Ectodermal cell (in vitro differentiated cells): ENCODE measurements at regions not wholly inside any gene's neighbourhood (a gene's known extent, or its start where the extent isn't known, plus 50 kb on each side); places are given as distances from the start of the nearest gene placed in this dataset.
"Not testable (repeated sequence)": the region's sequence is repeated elsewhere in the genome, so short reads cannot be mapped to it uniquely, and the experiment has no call there.

Experiments
- H3K27ac ChIP-seq: 2 replicates; pipeline ENCODE4 v1.7.0; 2013; ENCODE audit warnings: mild to moderate bottlenecking, low read depth, low read length; ENCODE audit not compliant: insufficient read depth, poor library complexity, severe bottlenecking
- H3K27me3 ChIP-seq: 2 replicates; pipeline ENCODE4 v1.7.0; 2013; ENCODE audit warnings: mild to moderate bottlenecking, low read length; ENCODE audit not compliant: insufficient read depth, control insufficient read depth, poor library complexity, severe bottlenecking
- H3K36me3 ChIP-seq: one replicate; pipeline ENCODE4 v1.7.0; 2013; ENCODE audit warnings: low read length; ENCODE audit not compliant: control insufficient read depth, insufficient read depth
- H3K4me1 ChIP-seq: one replicate; pipeline ENCODE4 v1.7.0; 2013; ENCODE audit warnings: low read length; ENCODE audit not compliant: control insufficient read depth, insufficient read depth
- H3K4me3 ChIP-seq: 2 replicates; pipeline ENCODE4 v1.7.0; 2013; ENCODE audit warnings: low read depth, low read length, control low read depth; ENCODE audit not compliant: insufficient read depth
- H3K9me3 ChIP-seq: 2 replicates; pipeline ENCODE4 v1.7.0; 2013; ENCODE audit warnings: mild to moderate bottlenecking, low read length, moderate library complexity; ENCODE audit not compliant: control insufficient read depth
- WGBS, 2 experiments: methylation state at CpG; one replicate each; pipeline ENCODE4 v1.1.7; 2013; ENCODE audit warnings: missing lambda C conversion rate in 2 of 2; 5-methylcytosine and 5-hydroxymethylcytosine counted together

DNA sequence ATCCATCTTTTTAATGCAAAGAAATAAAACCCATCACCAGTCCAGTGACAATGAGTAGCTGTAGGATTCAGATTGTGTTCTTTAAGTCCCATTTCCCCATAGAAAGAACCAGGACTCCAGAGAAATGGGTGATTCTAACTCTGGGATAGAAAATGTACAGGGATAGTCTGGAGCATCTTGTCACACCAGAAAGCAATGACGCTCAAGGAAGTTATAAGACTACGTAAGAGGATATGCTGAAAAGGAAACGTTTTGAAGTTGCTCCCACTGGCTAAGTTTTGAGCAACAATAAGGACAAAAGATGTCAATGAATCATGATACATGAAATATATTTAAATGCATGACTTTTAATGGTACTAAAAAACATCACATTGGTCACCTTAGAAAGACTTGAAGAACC, 360.1 kb downstream of the DLEU7 start:
- no peaks in the 10 kb centered on the region for H3K27me3 ChIP-seq
- H3K36me3 ChIP-seq = no peaks in the 10 kb centered on the region
- no peak overlapping the region for H3K27ac ChIP-seq
- no peaks in the 10 kb centered on the region for H3K9me3 ChIP-seq
- H3K4me1 ChIP-seq = no peaks in the 10 kb centered on the region
- no peak overlapping the region for H3K4me3 ChIP-seq
- 83 to 90% methylated on average over 3 of the region's 3 CpGs for WGBS, 2 experiments

DNA sequence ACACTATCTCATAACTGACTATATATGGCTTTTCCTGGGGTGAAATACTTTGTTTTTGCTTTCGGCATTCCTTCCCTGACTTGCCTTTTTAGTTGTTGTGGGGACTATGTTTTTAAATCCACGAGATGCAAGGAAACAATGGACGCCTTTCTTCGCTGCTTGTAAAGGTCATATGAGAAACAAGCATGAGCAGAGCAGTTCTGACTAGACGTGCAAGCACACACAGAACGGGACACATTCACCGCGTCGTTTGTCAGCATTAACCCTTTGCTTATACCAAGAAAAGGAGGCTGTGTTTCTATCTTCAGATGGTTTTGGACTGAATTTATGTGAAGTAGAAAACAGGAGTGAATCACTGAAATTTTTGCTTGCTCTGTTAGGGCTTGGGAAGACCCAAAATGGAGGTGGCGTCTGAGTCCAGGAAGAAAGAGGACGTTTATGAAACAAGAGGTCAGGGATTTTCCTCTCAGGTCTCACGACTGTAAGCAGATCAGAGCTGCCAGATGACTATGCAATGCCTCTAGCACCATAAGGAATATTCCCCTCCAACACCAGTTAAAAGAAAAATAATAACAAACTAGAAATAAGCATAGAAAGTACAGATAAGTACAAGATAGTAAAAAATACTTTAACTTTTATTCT, 358.9 kb downstream of the DLEU7 start:
- Histone ChIP-seq H3K9me3 (no peaks in the 10 kb centered on the region), H3K4me1 (no peaks in the 10 kb centered on the region), H3K27me3 (no peaks in the 10 kb centered on the region), H3K36me3 (no peaks in the 10 kb centered on the region), H3K4me3 (no peak overlapping the region), H3K27ac (no peak overlapping the region)
- WGBS, 2 experiments = 86 to 89% methylated on average over 12 of the region's 12 CpGs

DNA sequence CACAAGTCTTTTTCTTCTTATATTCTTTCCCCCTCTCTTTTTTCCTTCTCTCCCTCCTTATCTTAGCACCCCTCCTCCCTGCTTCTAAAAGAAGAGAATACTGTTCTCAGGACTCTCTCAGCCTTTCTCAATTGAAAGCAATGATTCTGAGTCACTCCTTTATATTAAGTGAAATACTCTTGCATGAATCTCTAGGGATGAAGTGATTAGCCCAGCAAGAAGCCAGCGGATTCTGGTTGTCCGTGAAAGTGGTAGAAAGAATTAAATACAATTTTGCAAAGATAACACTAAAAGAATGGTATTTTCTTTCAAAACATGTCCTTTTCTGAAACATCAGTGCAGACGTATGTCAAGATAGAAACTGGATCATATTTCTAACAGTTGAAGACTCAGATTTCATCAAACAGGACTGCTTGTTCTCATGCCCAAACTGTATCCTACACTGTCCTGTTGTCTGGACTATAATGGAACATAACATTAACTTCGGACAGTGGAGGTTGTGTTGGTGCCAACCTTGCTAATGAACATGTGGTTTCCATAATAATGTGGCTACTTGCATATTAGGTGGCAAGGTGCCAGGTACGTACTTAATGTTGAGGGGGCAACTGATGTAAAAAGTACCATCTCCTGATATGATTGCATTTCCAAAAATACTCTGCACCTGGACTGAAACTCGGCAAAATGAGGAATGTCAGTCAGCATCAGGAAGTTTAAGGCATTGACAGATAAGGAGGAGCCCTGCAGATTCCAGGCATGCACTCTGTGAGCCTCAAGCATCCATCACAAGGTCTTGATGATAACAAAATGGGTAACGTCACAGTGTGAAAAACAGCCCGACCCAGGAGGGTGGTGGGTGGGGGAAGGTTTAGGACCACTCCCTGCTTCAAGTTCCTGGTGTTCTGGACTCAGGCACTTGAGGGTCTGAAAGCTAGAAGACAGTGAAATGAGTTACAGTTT, 357.2 kb downstream of the DLEU7 start:
- H3K4me1 ChIP-seq = no peaks in the 10 kb centered on the region
- 83 to 90% methylated on average over 6 of the region's 8 CpGs for WGBS, 2 experiments
- H3K36me3 ChIP-seq = no peaks in the 10 kb centered on the region
- H3K4me3 ChIP-seq = no peak overlapping the region
- no peak overlapping the region for H3K27ac ChIP-seq
- H3K9me3 ChIP-seq = no peaks in the 10 kb centered on the region
- H3K27me3 ChIP-seq = no peaks in the 10 kb centered on the region

DNA sequence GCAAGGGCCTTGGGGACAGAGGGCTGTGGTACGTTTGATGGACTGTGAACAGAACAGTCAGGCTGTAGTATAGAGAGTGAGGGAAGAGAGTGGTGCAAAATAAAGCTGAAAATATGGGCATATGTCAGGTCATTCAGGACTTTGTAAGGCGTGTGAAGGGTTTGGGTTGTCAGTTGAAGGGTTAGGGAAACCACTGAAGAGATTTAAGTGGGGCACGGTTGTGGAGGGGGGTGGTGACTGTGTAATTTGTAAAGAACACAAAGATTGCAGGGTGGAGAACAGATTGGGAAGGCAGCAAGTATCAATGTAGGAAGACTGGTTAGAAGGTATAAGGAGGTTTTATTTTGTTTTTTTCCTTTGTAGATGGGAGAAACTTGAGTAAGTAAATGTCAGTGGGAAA, 349.8 kb downstream of the DLEU7 start:
- no peaks in the 10 kb centered on the region for H3K36me3 ChIP-seq
- no peaks in the 10 kb centered on the region for H3K4me1 ChIP-seq
- H3K27ac ChIP-seq = no peak overlapping the region
- no peak overlapping the region for H3K4me3 ChIP-seq
- no peaks in the 10 kb centered on the region for H3K9me3 ChIP-seq
- WGBS, 2 experiments = 88 to 94% methylated on average over 3 of the region's 3 CpGs
- no peaks in the 10 kb centered on the region for H3K27me3 ChIP-seq

DNA sequence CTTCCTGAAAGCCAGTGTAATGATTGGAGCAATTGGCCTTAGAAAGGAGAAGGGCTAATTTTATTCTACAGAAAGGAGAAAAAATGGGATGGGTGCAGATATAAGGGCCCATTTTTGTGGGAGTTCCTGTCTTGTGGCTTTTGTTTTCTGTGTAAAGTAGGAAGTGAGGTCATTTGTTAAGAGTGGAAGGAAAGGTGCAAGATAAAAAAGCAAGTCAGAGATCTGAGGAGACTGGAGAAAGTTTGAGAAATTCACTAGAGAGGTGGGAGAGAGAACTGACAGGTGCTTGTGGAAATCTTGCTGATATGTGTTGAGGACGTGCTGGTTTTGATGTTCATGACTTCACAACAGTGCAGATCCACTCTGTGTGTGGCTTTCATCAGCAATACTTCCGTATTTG, 349.4 kb downstream of the DLEU7 start:
- 89% methylated on average over 2 of the region's 2 CpGs for WGBS, 2 experiments

DNA sequence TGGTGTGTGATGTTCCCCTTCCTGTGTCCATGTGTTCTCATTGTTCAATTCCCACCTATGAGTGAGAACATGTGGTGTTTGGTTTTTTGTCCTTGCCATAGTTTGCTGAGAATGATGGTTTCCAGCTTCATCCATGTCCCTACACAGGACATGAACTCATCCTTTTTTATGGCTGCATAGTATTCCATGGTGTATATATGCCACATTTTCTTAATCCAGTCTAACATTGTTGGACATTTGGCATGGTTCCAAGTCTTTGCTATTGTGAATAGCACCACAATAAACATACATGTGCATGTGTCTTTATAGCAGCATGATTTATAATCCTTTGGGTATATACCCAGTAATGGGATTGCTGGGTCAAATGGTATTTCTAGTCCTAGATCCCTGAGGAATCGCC, 340.3 kb downstream of the DLEU7 start:
- no CpG with 5 or more reads among the region's 1 CpG for WGBS, 2 experiments
- H3K4me3 ChIP-seq, H3K27ac ChIP-seq: not testable (repeated sequence)

More for the DNA sequence above, 349.4 kb downstream of the DLEU7 start:
- Histone ChIP-seq H3K27ac (no peak overlapping the region), H3K4me1 (no peaks in the 10 kb centered on the region), H3K27me3 (no peaks in the 10 kb centered on the region), H3K4me3 (no peak overlapping the region), H3K9me3 (no peaks in the 10 kb centered on the region), H3K36me3 (no peaks in the 10 kb centered on the region)

DNA sequence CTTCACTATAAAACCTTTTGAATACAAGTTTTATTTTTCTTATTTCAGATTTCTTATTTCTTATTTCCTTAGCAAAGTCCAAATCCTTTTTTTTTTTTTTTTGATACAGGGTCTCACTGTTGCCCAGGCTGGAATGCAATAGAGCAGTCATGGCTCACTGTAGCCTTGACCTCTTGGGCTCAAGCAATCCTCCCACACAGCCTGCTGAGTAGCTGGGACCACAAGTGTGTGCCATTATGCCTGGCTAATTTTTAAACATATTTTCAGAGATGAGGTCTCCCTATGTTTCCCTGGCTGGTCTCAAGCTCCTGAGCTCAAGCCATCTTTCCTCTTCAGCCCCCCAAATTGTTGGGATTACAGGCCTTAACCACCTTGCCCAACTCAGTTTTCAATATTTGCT, 334.3 kb downstream of the DLEU7 start:
- Histone ChIP-seq H3K9me3 (no peaks in the 10 kb centered on the region), H3K4me1 (peaks cover 8% of the 10 kb centered on the region), H3K36me3 (no peaks in the 10 kb centered on the region), H3K27me3 (no peaks in the 10 kb centered on the region), H3K4me3 (no peak overlapping the region), H3K27ac (no peak overlapping the region)

More for the DNA sequence above, 340.3 kb downstream of the DLEU7 start:
- H3K4me1 ChIP-seq, H3K9me3 ChIP-seq, H3K36me3 ChIP-seq, H3K27me3 ChIP-seq: not testable (repeated sequence)

DNA sequence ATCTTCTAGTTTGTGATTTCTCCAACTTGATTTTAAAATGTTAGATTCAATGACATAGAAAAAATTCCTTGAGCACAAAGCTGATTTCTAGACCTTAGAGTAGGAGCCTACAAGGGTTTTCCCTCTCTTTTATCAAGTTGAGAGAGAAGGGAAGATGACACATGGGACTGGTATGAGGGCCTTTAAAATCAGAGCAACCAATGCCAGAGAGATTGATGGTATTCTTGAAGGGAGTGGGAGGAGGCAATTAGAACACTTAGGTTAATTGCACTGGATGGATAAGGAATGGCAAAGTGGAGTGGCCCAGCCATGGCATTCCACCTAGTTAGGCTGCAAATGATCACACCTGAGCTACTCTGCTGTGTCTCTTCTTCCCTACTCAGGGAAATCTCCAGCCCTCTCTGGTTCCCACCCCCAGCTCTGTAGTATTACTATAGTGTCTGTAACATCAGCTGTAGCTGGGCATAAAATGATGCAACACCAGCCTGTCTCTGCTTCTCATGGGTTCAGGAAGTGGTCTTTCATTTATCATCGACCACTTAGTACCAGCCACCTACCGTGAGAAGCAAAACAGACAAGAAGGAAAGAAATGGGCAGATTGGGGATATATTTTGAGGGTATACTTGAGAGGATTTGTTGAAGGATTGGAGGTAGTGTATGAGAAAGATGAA, 333.6 kb downstream of the DLEU7 start:
- Histone ChIP-seq H3K27me3 (no peaks in the 10 kb centered on the region), H3K4me1 (peaks cover 8% of the 10 kb centered on the region), H3K4me3 (no peak overlapping the region), H3K36me3 (no peaks in the 10 kb centered on the region), H3K9me3 (no peaks in the 10 kb centered on the region), H3K27ac (no peak overlapping the region)
- WGBS, 2 experiments = 97 to 99% methylated on average over 2 of the region's 2 CpGs

DNA sequence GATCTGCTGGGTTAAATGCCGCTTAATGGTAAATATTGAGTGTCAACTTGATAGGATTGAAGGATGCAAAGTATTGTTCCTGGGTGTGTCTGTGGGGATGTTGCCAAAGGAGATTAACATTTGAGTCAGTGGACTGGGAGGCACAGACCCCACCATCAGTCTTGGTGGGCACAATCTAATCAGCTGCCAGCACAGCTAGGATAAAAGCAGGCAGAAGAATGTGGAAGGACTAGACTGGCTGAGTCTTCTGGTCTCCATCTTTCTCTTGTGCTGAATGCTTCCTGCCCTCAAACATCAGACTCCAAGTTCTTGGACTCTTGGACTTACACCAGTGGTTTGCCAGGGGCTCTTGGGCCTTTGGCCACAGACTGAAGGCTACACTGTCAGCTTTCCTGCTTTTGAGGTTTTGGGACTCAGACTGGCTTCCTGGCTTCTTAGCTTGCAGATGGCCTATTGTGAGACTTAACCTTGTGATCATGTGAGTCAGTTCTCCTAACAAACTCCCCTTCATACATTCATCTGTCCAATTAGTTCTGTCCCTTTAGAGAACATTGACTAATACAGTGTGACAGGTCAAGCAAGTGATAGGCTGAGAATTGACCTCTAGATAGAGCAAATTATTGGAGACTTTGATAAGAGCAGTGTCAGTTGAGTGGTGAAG, 332.5 kb downstream of the DLEU7 start:
- WGBS, 2 experiments = 42 to 50% methylated on average over 1 of the region's 1 CpG
- H3K4me1 ChIP-seq, H3K4me3 ChIP-seq, H3K27me3 ChIP-seq, H3K36me3 ChIP-seq, H3K27ac ChIP-seq, H3K9me3 ChIP-seq: not testable (repeated sequence)

DNA sequence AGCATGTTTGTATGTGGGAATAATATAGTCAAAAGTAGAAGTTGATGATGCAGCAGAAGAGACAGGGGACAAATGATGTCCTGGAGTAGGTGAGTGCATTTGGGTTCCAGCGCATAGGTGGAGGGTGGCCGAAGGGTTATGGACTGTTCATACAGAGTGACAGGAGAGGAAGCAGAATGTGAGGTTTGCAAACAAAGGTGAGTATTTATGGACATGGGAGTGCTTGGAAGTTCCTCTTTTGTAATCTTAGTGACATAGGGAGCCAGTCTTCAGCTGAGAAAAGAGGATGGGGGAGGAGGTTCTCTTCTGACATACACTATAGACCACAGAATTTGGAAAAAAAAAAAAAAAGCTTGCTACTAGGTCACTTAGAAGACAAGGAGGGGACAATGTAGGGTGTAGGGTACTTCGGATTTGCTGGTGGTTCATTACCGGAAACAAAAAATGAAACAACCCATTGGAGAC, 331.6 kb downstream of the DLEU7 start:
- Histone ChIP-seq H3K4me1 (peaks cover 8% of the 10 kb centered on the region), H3K4me3 (no peak overlapping the region), H3K9me3 (no peaks in the 10 kb centered on the region), H3K36me3 (no peaks in the 10 kb centered on the region), H3K27me3 (no peaks in the 10 kb centered on the region), H3K27ac (no peak overlapping the region)
- WGBS, 2 experiments = 93 to 98% methylated on average over 4 of the region's 4 CpGs
